ENCODE measurements at regions not wholly inside any gene's neighbourhood (a gene's known extent, or its start where the extent isn't known, plus 50 kb on each side); places are given as distances from the start of the nearest gene placed in this dataset.

- TF ChIP-seq CTCF (IDR thresholded peaks at IDR 0.05) (no peak), NFATC4 (CRISPR knock-in tag; IDR thresholded peaks at IDR 0.05) (no peak), PRDM15 (CRISPR knock-in tag; IDR thresholded peaks at IDR 0.05) (no peak), ZNF423 (CRISPR knock-in tag; IDR thresholded peaks at IDR 0.05) (no peak), TEAD1 (CRISPR knock-in tag; IDR thresholded peaks at IDR 0.05) (no peak), NFE2L1 (CRISPR knock-in tag; IDR thresholded peaks at IDR 0.05) (no peak), HMGXB4 (CRISPR knock-in tag; IDR thresholded peaks at IDR 0.05) (no peak), ATF1 (CRISPR knock-in tag; IDR thresholded peaks at IDR 0.05) (no peak), FOXP1 (CRISPR knock-in tag; IDR thresholded peaks at IDR 0.05; ENCODE audit: borderline replicate concordance) (no peak), GABPB1 (CRISPR knock-in tag; IDR thresholded peaks at IDR 0.05) (no peak)
- TF ChIP-seq, protein P1, sequence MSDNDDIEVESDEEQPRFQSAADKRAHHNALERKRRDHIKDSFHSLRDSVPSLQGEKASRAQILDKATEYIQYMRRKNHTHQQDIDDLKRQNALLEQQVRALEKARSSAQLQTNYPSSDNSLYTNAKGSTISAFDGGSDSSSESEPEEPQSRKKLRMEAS (CRISPR knock-in tag; IDR thresholded peaks at IDR 0.05), result no peak
These were observed 65.5 kb downstream of the KCNE4 start for GRCh38 chr2:223117533-223117932.
